HG03060 (cell line): ENCODE measurements at regions not wholly inside any gene's neighbourhood (a gene's known extent, or its start where the extent isn't known, plus 50 kb on each side); places are given as distances from the start of the nearest gene placed in this dataset.

ENCODE experiments used
- ATAC-seq: cut with Tn5 transposase; IDR thresholded peaks from one replicate; pipeline ENCODE4 v1.9.1; 2021; ENCODE audit warnings: low read depth, moderate number of reproducible peaks; ENCODE audit not compliant: unreplicated experiment

DNA sequence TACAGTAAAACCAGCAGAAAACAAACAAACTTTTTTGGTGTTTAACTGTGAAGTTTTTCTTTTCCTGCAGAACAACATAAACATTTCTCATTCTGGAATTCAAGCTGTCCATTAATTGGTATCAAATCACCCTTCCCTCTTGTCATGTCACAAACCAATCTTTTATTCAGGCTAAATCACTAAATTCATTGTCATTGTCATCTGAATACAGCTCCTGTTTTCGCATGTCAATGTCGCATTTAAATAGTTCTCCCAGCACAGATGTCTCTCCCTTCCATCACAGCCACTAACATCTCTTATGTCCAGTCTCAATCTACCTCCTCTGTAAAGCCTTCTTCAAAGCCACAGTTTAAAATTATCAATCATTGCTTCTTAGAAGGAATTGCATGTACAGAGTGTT lies 192.1 kb upstream of the PCDH10 start:
- no peak for ATAC-seq

GRCh38 chr4:132958457-132959263 lies 190.4 kb upstream of the PCDH10 start:
- ATAC-seq, result no peak

DNA sequence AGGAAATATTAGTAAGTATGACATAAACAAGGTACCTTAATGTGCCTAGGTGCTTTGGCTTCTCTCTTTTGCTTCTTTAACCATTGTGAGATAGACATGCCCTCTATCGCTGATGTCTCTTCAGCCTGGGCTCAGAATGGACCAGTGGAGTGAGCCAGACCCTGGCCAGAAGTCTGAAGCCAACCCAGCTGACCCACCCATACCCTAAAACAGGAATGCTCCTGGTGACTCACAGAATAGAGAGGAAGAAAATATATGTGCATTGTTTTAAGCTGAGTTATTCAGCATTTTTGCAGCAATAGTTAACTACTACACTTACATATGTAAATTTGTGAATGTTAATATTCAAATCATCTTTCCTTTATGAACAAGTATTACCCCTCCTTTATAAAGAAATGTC lies 167.5 kb upstream of the PCDH10 start:
- no peak for ATAC-seq

DNA sequence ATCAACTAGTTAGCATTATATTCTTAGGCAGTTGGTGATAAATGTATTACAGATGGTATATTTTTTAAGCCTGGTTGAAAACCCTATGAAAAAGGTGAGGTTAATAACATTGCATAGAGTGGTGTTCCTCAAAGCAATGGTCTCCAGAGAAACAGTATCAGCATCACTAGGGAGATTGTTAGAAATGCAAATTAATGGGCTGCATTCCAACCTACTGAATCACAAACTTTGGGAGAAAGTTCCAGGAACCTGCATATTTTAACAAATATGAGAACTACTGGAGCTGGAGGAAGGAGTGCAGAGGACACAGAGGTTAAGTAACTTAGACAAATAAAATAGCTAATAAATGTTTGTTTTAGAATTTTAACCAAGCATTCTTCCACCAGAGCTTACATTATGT lies 166.9 kb upstream of the PCDH10 start:
- no peak for ATAC-seq

- ATAC-seq, result no peak
These were observed 158.0 kb upstream of the PCDH10 start for GRCh38 chr4:132991111-132991510.

GRCh38 chr4:132992686-132993085 lies 156.4 kb upstream of the PCDH10 start:
- no peak for ATAC-seq

GRCh38 chr4:132998585-132999230 lies 150.4 kb upstream of the PCDH10 start:
- ATAC-seq, result no peak

DNA sequence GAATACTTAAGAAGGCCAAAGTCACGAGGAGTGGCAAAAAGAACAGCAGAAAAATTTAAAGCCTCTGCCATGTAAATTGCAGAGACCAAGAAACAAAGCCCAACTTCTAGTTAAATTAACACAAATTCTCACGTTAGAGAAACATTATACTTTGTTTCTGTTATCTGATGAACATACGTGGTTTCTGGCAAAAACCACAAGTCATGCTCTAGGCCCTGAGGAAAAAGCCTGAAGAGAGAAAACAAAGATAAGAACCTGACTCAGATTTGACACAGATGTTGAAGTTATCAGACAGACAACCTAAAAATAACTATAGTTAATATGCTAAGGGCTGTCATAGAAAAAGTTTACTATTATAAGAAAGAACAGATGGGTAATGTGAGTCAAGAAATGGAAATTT lies 149.1 kb upstream of the PCDH10 start:
- no peak for ATAC-seq

- ATAC-seq, result no peak
These were observed 145.9 kb upstream of the PCDH10 start for GRCh38 chr4:133003169-133003568.

DNA sequence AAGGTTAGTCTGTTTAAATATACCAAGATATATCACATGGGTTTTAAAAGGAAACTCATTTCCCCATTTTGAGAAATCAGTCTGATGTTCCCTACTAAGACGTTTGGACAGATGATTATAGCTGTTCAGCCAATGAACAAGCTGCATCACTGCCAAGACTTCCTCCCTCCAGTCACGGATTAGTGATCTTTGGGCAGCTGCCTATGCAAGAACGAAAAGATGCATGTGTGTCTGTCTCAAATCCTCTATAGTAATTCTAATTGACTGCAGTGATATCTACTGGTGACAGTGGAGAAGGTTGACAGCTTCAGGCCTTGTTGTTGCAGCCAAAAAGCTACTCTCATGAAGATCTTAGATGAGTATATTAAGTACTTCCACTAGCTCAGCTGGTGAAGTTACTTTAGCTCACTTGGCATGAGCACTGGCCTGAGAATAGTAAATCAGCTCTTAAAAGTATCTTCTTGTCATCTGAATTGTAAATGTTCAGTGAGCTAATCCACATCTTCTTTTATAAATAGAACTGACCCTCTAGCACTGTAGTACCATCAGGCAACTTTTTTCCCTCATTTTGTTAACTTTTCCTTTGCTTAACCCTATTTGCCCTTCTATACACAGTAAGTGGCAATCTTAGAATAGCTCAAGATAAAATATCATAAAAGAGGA lies 134.5 kb upstream of the PCDH10 start:
- ATAC-seq, result no peak

- ATAC-seq, result no peak
These were observed 103.8 kb upstream of the PCDH10 start for GRCh38 chr4:133045288-133045687.

GRCh38 chr4:133046156-133046555 lies 102.9 kb upstream of the PCDH10 start:
- ATAC-seq, result no peak

GRCh38 chr4:133058701-133059100 lies 90.4 kb upstream of the PCDH10 start:
- no peak for ATAC-seq

- no peak for ATAC-seq
These were observed 90.0 kb upstream of the PCDH10 start for GRCh38 chr4:133059117-133059516.

GRCh38 chr4:133062851-133063250 lies 86.2 kb upstream of the PCDH10 start:
- no peak for ATAC-seq

- no peak for ATAC-seq
These were observed 81.0 kb upstream of the PCDH10 start for GRCh38 chr4:133068083-133068482.

DNA sequence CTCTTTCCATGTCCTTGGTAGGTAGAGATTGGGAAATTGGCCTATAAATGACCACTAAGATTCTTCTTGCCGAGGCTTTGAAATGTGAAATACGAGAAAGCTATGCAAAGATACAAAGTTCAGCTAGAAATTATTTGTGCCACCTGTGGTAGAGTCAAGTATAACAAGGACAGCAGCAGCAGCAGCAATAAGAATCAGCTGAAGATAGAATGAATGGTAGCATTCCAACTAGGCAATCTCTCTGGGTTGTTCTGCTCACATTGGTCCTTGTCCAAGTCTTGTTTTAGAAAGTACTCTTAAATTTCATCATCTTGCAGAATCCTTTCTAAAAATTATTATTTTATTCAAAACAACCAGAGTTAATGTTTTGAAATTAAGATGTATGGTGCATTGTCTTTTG lies 67.8 kb upstream of the PCDH10 start:
- ATAC-seq, result no peak

DNA sequence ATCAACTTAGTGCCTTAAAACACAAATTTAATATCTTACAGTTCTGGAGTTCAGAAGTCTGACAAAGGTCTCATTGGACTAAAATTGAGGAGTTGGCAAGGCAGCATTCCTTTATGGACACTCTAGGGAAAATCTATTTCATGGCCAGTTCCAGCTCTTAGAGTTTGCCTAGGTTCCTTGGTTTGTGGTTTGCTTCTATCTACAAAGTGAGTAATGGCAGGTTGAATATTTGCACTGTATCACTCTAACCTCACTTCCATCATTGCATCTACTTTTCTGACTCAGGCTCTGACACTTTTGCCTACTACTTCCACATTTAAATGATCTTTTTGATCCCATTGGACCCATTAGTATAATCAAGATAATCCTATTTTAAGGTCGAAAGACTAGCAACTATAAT lies 64.7 kb upstream of the PCDH10 start:
- ATAC-seq, result no peak

GRCh38 chr4:133095591-133095990 lies 53.5 kb upstream of the PCDH10 start:
- ATAC-seq, result no peak

GRCh38 chr4:133096972-133097371 lies 52.1 kb upstream of the PCDH10 start:
- ATAC-seq, result no peak
